Right lobe of liver (tissue), 4 donors: ENCODE measurements at regions not wholly inside any gene's neighbourhood (a gene's known extent, or its start where the extent isn't known, plus 50 kb on each side); places are given as distances from the start of the nearest gene placed in this dataset.

Experiments
- CTCF ChIP-seq, 4 donors: fragments of 200-600 bp in 3 of 4; fragments of 450-650 bp in 1 of 4; IDR thresholded peaks; one replicate each; pipeline versions ENCODE4 v1.5.1 to v1.8.0; 2016 to 2022; ENCODE audit warnings: antibody characterized with exemption in 4 of 4, mild to moderate bottlenecking in 2 of 4
- POLR2A ChIP-seq: fragments of 450-650 bp; IDR thresholded peaks from one replicate; pipeline ENCODE4 v1.6.1; 2017; ENCODE audit warnings: antibody characterized with exemption, mild to moderate bottlenecking
- donor health status: DM: no; HTN: no; CAD: no.
- donor health status: DM: no; HTN: no; CAD: no.
- donor health status: DM: no; HTN: yes; CAD: no.

- TF ChIP-seq CTCF (IDR thresholded peaks at IDR 0.05) (no peak), POLR2A (no peak)
Observed at GRCh38 chr9:78904686-78905085, 607.8 kb downstream of the PSAT1 start.
